ENCODE measurements at regions not wholly inside any gene's neighbourhood (a gene's known extent, or its start where the extent isn't known, plus 50 kb on each side); places are given as distances from the start of the nearest gene placed in this dataset.

DNA sequence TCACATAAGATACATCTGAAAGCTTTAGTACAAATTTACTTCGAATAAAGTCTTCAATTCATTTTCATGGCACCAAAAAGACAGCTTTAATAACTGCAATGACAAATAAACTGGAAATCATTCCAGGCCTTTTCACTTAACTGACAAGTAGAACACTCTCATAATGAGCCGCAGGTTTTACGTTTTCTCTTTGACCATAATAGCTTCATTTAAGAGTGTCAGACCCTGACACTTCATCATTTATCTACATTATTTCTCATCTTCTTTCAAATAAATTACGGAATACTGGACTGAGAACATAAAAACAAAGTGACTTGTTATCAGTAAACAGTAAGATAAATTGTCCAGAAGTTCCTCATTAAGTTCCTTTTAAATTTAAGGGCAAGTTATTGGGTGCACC is 1252.9 kb upstream of the ACVR2A start:
- Histone ChIP-seq H2AFZ (peak overlapping the region; percentile 69; the same call in 1 of the 2 replicates), H3K27ac (ENCODE audit: low read depth) (no peak overlapping the region), H3K9me2 (ENCODE audit: insufficient read depth) (0 out of 2 replicates have a peak, but pooled peaks cover 5% of the 10 kb centered on the region), H3K27me3 (ENCODE audit: insufficient read depth) (no peaks in the 10 kb centered on the region), H3K4me1 (ENCODE audit: insufficient read depth) (peaks cover 5% of the 10 kb centered on the region; the same call in 1 of the 2 replicates), H3K79me2 (replicated peaks; ENCODE audit: insufficient read depth) (no peaks in the 10 kb centered on the region), H3F3A (replicated peaks; ENCODE audit: low read depth) (no peaks in the 10 kb centered on the region), H3K36me3 (ENCODE audit: insufficient read depth) (no peaks in the 10 kb centered on the region), H3K4me3 (no peak overlapping the region), H3K4me2 (no peak overlapping the region), H4K20me1 (replicated peaks; ENCODE audit: insufficient read depth) (no peaks in the 10 kb centered on the region)
- Mint-ChIP-seq H3K27me3 (ENCODE audit: insufficient read depth, low read depth, poor library complexity) (peaks cover 2% of the 10 kb centered on the region), H3K27ac (no peak overlapping the region), H3K9me3 (peaks cover 10% of the 10 kb centered on the region; the same call in 2 of the 3 replicates), H3K36me3 (ENCODE audit: low read depth) (peaks cover 24% of the 10 kb centered on the region; the same call in 2 of the 3 replicates), H3K4me3 (no peak overlapping the region), H3K4me1 (no peaks in the 10 kb centered on the region)
- DNase-seq (ENCODE audit: low spot score) (no peak), ATAC-seq (no peak)
- no peak for TF ChIP-seq EZH2phosphoT487 (IDR thresholded peaks at IDR 0.05; ENCODE audit: unreplicated experiment)
- no peak for TF ChIP-seq ZNF331 (CRISPR knock-in tag; IDR thresholded peaks at IDR 0.05; ENCODE audit: low read depth)
- no peak for TF ChIP-seq POLR2AphosphoS5 (IDR thresholded peaks at IDR 0.05; ENCODE audit: low read depth)

DNA sequence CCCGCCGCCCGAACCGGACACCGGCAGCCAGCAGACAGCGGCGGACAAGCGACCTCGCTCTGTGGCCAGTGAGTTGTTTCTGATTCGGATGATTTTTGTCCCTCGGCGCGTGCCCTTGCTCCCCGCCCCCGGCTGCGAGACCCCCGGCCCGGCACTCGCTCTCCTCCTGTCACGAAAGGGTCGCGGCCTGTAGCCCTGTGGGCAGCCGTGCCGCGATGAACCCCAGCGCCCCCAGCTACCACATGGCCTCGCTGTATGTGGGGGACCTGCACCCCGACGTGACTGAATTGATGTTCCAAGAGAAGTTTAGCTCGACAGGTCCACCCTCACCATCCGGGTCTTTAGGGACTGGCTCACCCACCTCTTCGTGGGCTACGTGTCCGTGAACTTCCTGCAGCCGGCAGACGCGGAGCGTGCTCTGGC is 1257.5 kb upstream of the ACVR2A start:
- no peak overlapping the region for H3K27ac Mint-ChIP-seq
- H2AFZ ChIP-seq, result no peak overlapping the region
- no peak overlapping the region for H3K4me2 ChIP-seq
- peaks cover 5% of the 10 kb centered on the region for H3K27me3 Mint-ChIP-seq (ENCODE audit: insufficient read depth, low read depth, poor library complexity)
- TF ChIP-seq EZH2 (IDR thresholded peaks at IDR 0.05; ENCODE audit: low read depth, unreplicated experiment), result no peak
- TF ChIP-seq, protein P1, sequence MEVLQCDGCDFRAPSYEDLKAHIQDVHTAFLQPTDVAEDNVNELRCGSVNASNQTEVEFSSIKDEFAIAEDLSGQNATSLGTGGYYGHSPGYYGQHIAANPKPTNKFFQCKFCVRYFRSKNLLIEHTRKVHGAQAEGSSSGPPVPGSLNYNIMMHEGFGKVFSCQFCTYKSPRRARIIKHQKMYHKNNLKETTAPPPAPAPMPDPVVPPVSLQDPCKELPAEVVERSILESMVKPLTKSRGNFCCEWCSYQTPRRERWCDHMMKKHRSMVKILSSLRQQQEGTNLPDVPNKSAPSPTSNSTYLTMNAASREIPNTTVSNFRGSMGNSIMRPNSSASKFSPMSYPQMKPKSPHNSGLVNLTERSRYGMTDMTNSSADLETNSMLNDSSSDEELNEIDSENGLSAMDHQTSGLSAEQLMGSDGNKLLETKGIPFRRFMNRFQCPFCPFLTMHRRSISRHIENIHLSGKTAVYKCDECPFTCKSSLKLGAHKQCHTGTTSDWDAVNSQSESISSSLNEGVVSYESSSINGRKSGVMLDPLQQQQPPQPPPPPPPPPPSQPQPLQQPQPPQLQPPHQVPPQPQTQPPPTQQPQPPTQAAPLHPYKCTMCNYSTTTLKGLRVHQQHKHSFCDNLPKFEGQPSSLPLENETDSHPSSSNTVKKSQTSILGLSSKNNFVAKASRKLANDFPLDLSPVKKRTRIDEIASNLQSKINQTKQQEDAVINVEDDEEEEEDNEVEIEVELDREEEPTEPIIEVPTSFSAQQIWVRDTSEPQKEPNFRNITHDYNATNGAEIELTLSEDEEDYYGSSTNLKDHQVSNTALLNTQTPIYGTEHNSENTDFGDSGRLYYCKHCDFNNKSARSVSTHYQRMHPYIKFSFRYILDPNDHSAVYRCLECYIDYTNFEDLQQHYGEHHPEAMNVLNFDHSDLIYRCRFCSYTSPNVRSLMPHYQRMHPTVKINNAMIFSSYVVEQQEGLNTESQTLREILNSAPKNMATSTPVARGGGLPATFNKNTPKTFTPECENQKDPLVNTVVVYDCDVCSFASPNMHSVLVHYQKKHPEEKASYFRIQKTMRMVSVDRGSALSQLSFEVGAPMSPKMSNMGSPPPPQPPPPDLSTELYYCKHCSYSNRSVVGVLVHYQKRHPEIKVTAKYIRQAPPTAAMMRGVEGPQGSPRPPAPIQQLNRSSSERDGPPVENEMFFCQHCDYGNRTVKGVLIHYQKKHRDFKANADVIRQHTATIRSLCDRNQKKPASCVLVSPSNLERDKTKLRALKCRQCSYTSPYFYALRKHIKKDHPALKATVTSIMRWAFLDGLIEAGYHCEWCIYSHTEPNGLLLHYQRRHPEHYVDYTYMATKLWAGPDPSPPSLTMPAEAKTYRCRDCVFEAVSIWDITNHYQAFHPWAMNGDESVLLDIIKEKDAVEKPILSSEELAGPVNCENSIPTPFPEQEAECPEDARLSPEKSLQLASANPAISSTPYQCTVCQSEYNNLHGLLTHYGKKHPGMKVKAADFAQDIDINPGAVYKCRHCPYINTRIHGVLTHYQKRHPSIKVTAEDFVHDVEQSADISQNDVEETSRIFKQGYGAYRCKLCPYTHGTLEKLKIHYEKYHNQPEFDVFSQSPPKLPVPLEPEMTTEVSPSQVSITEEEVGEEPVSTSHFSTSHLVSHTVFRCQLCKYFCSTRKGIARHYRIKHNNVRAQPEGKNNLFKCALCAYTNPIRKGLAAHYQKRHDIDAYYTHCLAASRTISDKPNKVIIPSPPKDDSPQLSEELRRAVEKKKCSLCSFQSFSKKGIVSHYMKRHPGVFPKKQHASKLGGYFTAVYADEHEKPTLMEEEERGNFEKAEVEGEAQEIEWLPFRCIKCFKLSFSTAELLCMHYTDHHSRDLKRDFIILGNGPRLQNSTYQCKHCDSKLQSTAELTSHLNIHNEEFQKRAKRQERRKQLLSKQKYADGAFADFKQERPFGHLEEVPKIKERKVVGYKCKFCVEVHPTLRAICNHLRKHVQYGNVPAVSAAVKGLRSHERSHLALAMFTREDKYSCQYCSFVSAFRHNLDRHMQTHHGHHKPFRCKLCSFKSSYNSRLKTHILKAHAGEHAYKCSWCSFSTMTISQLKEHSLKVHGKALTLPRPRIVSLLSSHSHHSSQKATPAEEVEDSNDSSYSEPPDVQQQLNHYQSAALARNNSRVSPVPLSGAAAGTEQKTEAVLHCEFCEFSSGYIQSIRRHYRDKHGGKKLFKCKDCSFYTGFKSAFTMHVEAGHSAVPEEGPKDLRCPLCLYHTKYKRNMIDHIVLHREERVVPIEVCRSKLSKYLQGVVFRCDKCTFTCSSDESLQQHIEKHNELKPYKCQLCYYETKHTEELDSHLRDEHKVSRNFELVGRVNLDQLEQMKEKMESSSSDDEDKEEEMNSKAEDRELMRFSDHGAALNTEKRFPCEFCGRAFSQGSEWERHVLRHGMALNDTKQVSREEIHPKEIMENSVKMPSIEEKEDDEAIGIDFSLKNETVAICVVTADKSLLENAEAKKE (CRISPR knock-in tag; IDR thresholded peaks at IDR 0.05), result no peak
- ATAC-seq (no peak), DNase-seq (ENCODE audit: low spot score) (no peak)
- H3K4me3 Mint-ChIP-seq, result no peak overlapping the region
- no peaks in the 10 kb centered on the region for H4K20me1 ChIP-seq (replicated peaks; ENCODE audit: insufficient read depth)
- H3K4me1 Mint-ChIP-seq, result peaks cover 11% of the 10 kb centered on the region
- H3K27me3 ChIP-seq (ENCODE audit: insufficient read depth), result no peaks in the 10 kb centered on the region
- H3K36me3 Mint-ChIP-seq (ENCODE audit: low read depth), result peaks cover 18% of the 10 kb centered on the region; the same call in 2 of the 3 replicates
- H3K9me3 Mint-ChIP-seq, result peaks cover 10% of the 10 kb centered on the region; the same call in 2 of the 3 replicates
- H3K4me1 ChIP-seq (ENCODE audit: insufficient read depth), result peaks cover 20% of the 10 kb centered on the region
- H3K9me2 ChIP-seq (ENCODE audit: insufficient read depth), result 0 out of 2 replicates have a peak, but pooled peaks cover 5% of the 10 kb centered on the region
- no peaks in the 10 kb centered on the region for H3K79me2 ChIP-seq (replicated peaks; ENCODE audit: insufficient read depth)
- H3K36me3 ChIP-seq (ENCODE audit: insufficient read depth), result no peaks in the 10 kb centered on the region
- no peak overlapping the region for H3K4me3 ChIP-seq
- H3F3A ChIP-seq (replicated peaks; ENCODE audit: low read depth), result no peaks in the 10 kb centered on the region
- H3K27ac ChIP-seq (ENCODE audit: low read depth), result no peak overlapping the region

Measured in GM23338 (cell line).